ENCODE measurements at regions not wholly inside any gene's neighbourhood (a gene's known extent, or its start where the extent isn't known, plus 50 kb on each side); places are given as distances from the start of the nearest gene placed in this dataset.

- Mint-ChIP-seq H3K36me3 (no peaks in the 10 kb centered on the region), H3K27ac (no peak overlapping the region), H3K4me3 (no peak overlapping the region), H3K4me1 (ENCODE audit: low read depth) (peaks cover 11% of the 10 kb centered on the region), H3K9me3 (ENCODE audit: low read depth) (no peaks in the 10 kb centered on the region), H3K27me3 (no peaks in the 10 kb centered on the region)
Observed at GRCh38 chr7:17063045-17063383, 181.2 kb upstream of the AGR3 start.

GRCh38 chr7:17067691-17068090 lies 185.9 kb upstream of the AGR3 start:
- Mint-ChIP-seq H3K4me1 (ENCODE audit: low read depth) (peaks cover 2% of the 10 kb centered on the region), H3K27ac (no peak overlapping the region), H3K36me3 (no peaks in the 10 kb centered on the region), H3K27me3 (no peaks in the 10 kb centered on the region), H3K4me3 (no peak overlapping the region), H3K9me3 (ENCODE audit: low read depth) (no peaks in the 10 kb centered on the region)

- Mint-ChIP-seq H3K36me3 (no peaks in the 10 kb centered on the region), H3K27me3 (no peaks in the 10 kb centered on the region), H3K27ac (no peak overlapping the region), H3K4me1 (ENCODE audit: low read depth) (no peaks in the 10 kb centered on the region), H3K4me3 (no peak overlapping the region), H3K9me3 (ENCODE audit: low read depth) (no peaks in the 10 kb centered on the region)
Observed at GRCh38 chr7:17069146-17069545, 187.4 kb upstream of the AGR3 start.

GRCh38 chr7:17070231-17070708 lies 188.5 kb upstream of the AGR3 start:
- H3K36me3 Mint-ChIP-seq, result no peaks in the 10 kb centered on the region
- no peaks in the 10 kb centered on the region for H3K4me1 Mint-ChIP-seq (ENCODE audit: low read depth)
- H3K4me3 Mint-ChIP-seq, result no peak overlapping the region
- no peaks in the 10 kb centered on the region for H3K9me3 Mint-ChIP-seq (ENCODE audit: low read depth)
- H3K27me3 Mint-ChIP-seq, result no peaks in the 10 kb centered on the region
- no peak overlapping the region for H3K27ac Mint-ChIP-seq

- H3K4me3 Mint-ChIP-seq, result no peak overlapping the region
- no peaks in the 10 kb centered on the region for H3K27me3 Mint-ChIP-seq
- H3K4me1 Mint-ChIP-seq (ENCODE audit: low read depth), result no peaks in the 10 kb centered on the region
- H3K27ac Mint-ChIP-seq, result no peak overlapping the region
- H3K36me3 Mint-ChIP-seq, result no peaks in the 10 kb centered on the region
- no peaks in the 10 kb centered on the region for H3K9me3 Mint-ChIP-seq (ENCODE audit: low read depth)
Observed at GRCh38 chr7:17071866-17072265, 190.1 kb upstream of the AGR3 start.

- H3K9me3 Mint-ChIP-seq (ENCODE audit: low read depth), result no peaks in the 10 kb centered on the region
- no peaks in the 10 kb centered on the region for H3K36me3 Mint-ChIP-seq
- H3K4me3 Mint-ChIP-seq, result no peak overlapping the region
- no peaks in the 10 kb centered on the region for H3K4me1 Mint-ChIP-seq (ENCODE audit: low read depth)
- no peaks in the 10 kb centered on the region for H3K27me3 Mint-ChIP-seq
- no peak overlapping the region for H3K27ac Mint-ChIP-seq
Observed at GRCh38 chr7:17075601-17076255, 193.9 kb upstream of the AGR3 start.

- Mint-ChIP-seq H3K27ac (no peak overlapping the region), H3K4me1 (ENCODE audit: low read depth) (no peaks in the 10 kb centered on the region), H3K27me3 (no peaks in the 10 kb centered on the region), H3K4me3 (no peak overlapping the region), H3K9me3 (ENCODE audit: low read depth) (no peaks in the 10 kb centered on the region), H3K36me3 (no peaks in the 10 kb centered on the region)
Observed at GRCh38 chr7:17078298-17078697, 196.5 kb upstream of the AGR3 start.

- no peaks in the 10 kb centered on the region for H3K36me3 Mint-ChIP-seq
- H3K4me1 Mint-ChIP-seq (ENCODE audit: low read depth), result no peaks in the 10 kb centered on the region
- H3K27me3 Mint-ChIP-seq, result no peaks in the 10 kb centered on the region
- H3K9me3 Mint-ChIP-seq (ENCODE audit: low read depth), result no peaks in the 10 kb centered on the region
- H3K4me3 Mint-ChIP-seq, result no peak overlapping the region
- H3K27ac Mint-ChIP-seq, result no peak overlapping the region
Observed at GRCh38 chr7:17083392-17084165, 201.8 kb upstream of the AGR3 start.

- H3K4me3 Mint-ChIP-seq, result no peak overlapping the region
Observed at GRCh38 chr7:17084166-17084475, 202.3 kb upstream of the AGR3 start.

GRCh38 chr7:17085186-17085585 lies 203.4 kb upstream of the AGR3 start:
- Mint-ChIP-seq H3K4me3 (no peak overlapping the region), H3K4me1 (ENCODE audit: low read depth) (no peaks in the 10 kb centered on the region), H3K36me3 (peaks cover 2% of the 10 kb centered on the region), H3K27me3 (no peaks in the 10 kb centered on the region), H3K27ac (no peak overlapping the region), H3K9me3 (ENCODE audit: low read depth) (no peaks in the 10 kb centered on the region)

More at GRCh38 chr7:17084166-17084475, 202.3 kb upstream of the AGR3 start:
- Mint-ChIP-seq H3K4me1 (ENCODE audit: low read depth) (no peaks in the 10 kb centered on the region), H3K27me3 (no peaks in the 10 kb centered on the region), H3K27ac (no peak overlapping the region), H3K36me3 (peaks cover under 1% of the 10 kb centered on the region), H3K9me3 (ENCODE audit: low read depth) (no peaks in the 10 kb centered on the region)

- Mint-ChIP-seq H3K4me3 (no peak overlapping the region), H3K27ac (no peak overlapping the region), H3K36me3 (peaks cover 2% of the 10 kb centered on the region), H3K27me3 (no peaks in the 10 kb centered on the region), H3K9me3 (ENCODE audit: low read depth) (no peaks in the 10 kb centered on the region), H3K4me1 (ENCODE audit: low read depth) (no peaks in the 10 kb centered on the region)
Observed at GRCh38 chr7:17086403-17086802, 204.6 kb upstream of the AGR3 start.

GRCh38 chr7:17090751-17091150 lies 207.7 kb upstream of the AHR start:
- Mint-ChIP-seq H3K9me3 (ENCODE audit: low read depth) (no peaks in the 10 kb centered on the region), H3K27ac (no peak overlapping the region), H3K4me1 (ENCODE audit: low read depth) (no peaks in the 10 kb centered on the region), H3K36me3 (peaks cover 2% of the 10 kb centered on the region), H3K4me3 (no peak overlapping the region), H3K27me3 (no peaks in the 10 kb centered on the region)

GRCh38 chr7:17093461-17093860 lies 205.0 kb upstream of the AHR start:
- no peak overlapping the region for H3K4me3 Mint-ChIP-seq
- H3K27ac Mint-ChIP-seq, result no peak overlapping the region

GRCh38 chr7:17094963-17095574 lies 203.4 kb upstream of the AHR start:
- Mint-ChIP-seq H3K4me1 (ENCODE audit: low read depth) (peaks cover 12% of the 10 kb centered on the region), H3K27me3 (no peaks in the 10 kb centered on the region), H3K9me3 (ENCODE audit: low read depth) (no peaks in the 10 kb centered on the region), H3K36me3 (no peaks in the 10 kb centered on the region), H3K27ac (no peak overlapping the region), H3K4me3 (no peak overlapping the region)

More at GRCh38 chr7:17093461-17093860, 205.0 kb upstream of the AHR start:
- H3K27me3 Mint-ChIP-seq, result no peaks in the 10 kb centered on the region
- peaks cover 12% of the 10 kb centered on the region for H3K4me1 Mint-ChIP-seq (ENCODE audit: low read depth)
- no peaks in the 10 kb centered on the region for H3K9me3 Mint-ChIP-seq (ENCODE audit: low read depth)
- H3K36me3 Mint-ChIP-seq, result peaks cover 2% of the 10 kb centered on the region

- no peaks in the 10 kb centered on the region for H3K27me3 Mint-ChIP-seq
- no peak overlapping the region for H3K4me3 Mint-ChIP-seq
- H3K4me1 Mint-ChIP-seq (ENCODE audit: low read depth), result peaks cover 12% of the 10 kb centered on the region
- no peak overlapping the region for H3K27ac Mint-ChIP-seq
- H3K9me3 Mint-ChIP-seq (ENCODE audit: low read depth), result no peaks in the 10 kb centered on the region
- no peaks in the 10 kb centered on the region for H3K36me3 Mint-ChIP-seq
Observed at GRCh38 chr7:17095931-17096330, 202.5 kb upstream of the AHR start.
